Transverse colon (tissue), 4 donors: ENCODE measurements at regions not wholly inside any gene's neighbourhood (a gene's known extent, or its start where the extent isn't known, plus 50 kb on each side); places are given as distances from the start of the nearest gene placed in this dataset.

ENCODE experiments used
- EP300 ChIP-seq: sonication (generic); formaldehyde crosslinking; IDR thresholded peaks from one replicate; pipeline ENCODE4 v1.6.1; 2017; ENCODE audit warnings: antibody characterized with exemption, low read depth
- POLR2A ChIP-seq: fragments of 450-650 bp; IDR thresholded peaks from one replicate; pipeline ENCODE4 v1.6.1; 2016; ENCODE audit warnings: antibody characterized with exemption, mild to moderate bottlenecking, moderate library complexity
- POLR2AphosphoS5 ChIP-seq, 3 donors: sonication (generic); formaldehyde crosslinking; IDR thresholded peaks; one replicate each; pipeline ENCODE4 v1.6.1; 2016; ENCODE audit warnings: antibody characterized with exemption in 3 of 3
- TF ChIP-seq, protein P1 (sequence below), 5 experiments: fragments of 200-600 bp in 3 of 5; fragments of 450-650 bp in 2 of 5; sonication (generic) in 3 of 5; IDR thresholded peaks; 1 replicate in 2 of 5; 2 replicates in 3 of 5; pipeline ENCODE4 v1.5.1; 2016 to 2017; ENCODE audit warnings: antibody characterized with exemption in 5 of 5, inconsistent platforms in 3 of 5, mild to moderate bottlenecking in 2 of 5, moderate library complexity in 1 of 5

DNA sequence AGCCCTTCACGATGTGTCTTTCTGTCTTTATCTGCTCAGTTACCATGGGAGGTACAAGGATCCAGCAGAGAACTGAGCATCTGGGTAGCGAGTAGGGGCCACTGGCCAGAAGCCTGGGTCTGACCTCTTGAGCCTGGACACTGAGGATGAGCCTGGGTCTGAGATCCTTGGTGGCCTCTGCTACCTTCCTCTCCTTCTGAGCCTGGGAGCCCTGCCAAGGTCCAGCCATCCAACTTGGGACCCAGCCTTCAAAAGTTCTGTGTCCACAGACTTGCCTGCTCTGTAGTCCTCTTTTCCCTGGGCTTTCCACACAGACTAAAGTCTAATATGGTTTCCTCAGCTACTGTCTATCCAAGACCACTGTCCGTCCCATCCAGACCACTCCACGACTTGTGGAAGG, 60.2 kb upstream of the NAA20 start:
- TF ChIP-seq, protein P1, sequence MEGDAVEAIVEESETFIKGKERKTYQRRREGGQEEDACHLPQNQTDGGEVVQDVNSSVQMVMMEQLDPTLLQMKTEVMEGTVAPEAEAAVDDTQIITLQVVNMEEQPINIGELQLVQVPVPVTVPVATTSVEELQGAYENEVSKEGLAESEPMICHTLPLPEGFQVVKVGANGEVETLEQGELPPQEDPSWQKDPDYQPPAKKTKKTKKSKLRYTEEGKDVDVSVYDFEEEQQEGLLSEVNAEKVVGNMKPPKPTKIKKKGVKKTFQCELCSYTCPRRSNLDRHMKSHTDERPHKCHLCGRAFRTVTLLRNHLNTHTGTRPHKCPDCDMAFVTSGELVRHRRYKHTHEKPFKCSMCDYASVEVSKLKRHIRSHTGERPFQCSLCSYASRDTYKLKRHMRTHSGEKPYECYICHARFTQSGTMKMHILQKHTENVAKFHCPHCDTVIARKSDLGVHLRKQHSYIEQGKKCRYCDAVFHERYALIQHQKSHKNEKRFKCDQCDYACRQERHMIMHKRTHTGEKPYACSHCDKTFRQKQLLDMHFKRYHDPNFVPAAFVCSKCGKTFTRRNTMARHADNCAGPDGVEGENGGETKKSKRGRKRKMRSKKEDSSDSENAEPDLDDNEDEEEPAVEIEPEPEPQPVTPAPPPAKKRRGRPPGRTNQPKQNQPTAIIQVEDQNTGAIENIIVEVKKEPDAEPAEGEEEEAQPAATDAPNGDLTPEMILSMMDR (IDR thresholded peaks at IDR 0.05): no peak
- TF ChIP-seq EP300 (no peak), POLR2AphosphoS5 (IDR thresholded peaks at IDR 0.05) (no peak), POLR2A (no peak)
